WERI-Rb-1 (cell line): ENCODE measurements at regions not wholly inside any gene's neighbourhood (a gene's known extent, or its start where the extent isn't known, plus 50 kb on each side); places are given as distances from the start of the nearest gene placed in this dataset.

Source experiments
- DNase-seq: peaks from one replicate; pipeline ENCODE4 v3.0.0-alpha.2; 2020
- H3K27ac ChIP-seq: fragments of 250-450 bp; sonication (Bioruptor Pico); 2 replicates; pipeline ENCODE4 v1.5.1; 2020; ENCODE audit warnings: mild to moderate bottlenecking, moderate library complexity
- H3K27me3 ChIP-seq: fragments of 250-450 bp; sonication (Bioruptor Pico); 2 replicates; pipeline ENCODE4 v1.5.1; 2021; ENCODE audit warnings: mild to moderate bottlenecking, low read depth, moderate library complexity; ENCODE audit not compliant: insufficient read depth, severe bottlenecking
- H3K36me3 ChIP-seq: fragments of 250-450 bp; sonication (Bioruptor Pico); 2 replicates; pipeline ENCODE4 v1.5.1; 2020; ENCODE audit warnings: mild to moderate bottlenecking, moderate library complexity
- H3K4me3 ChIP-seq: 2 replicates; pipeline ENCODE4 v1.5.1; 2011; ENCODE audit warnings: low read depth, mild to moderate bottlenecking, control low read depth, low read length
- H3K9me3 ChIP-seq: fragments of 250-450 bp; sonication (Bioruptor Pico); 2 replicates; pipeline ENCODE4 v1.5.1; 2021; ENCODE audit warnings: mild to moderate bottlenecking, moderate library complexity; ENCODE audit not compliant: severe bottlenecking
- TF ChIP-seq, protein P1 (sequence below): IDR thresholded peaks from 2 replicates; pipeline ENCODE4 v1.5.1; 2011; ENCODE audit warnings: low read depth, mild to moderate bottlenecking, control low read depth, inconsistent platforms, low read length

DNA sequence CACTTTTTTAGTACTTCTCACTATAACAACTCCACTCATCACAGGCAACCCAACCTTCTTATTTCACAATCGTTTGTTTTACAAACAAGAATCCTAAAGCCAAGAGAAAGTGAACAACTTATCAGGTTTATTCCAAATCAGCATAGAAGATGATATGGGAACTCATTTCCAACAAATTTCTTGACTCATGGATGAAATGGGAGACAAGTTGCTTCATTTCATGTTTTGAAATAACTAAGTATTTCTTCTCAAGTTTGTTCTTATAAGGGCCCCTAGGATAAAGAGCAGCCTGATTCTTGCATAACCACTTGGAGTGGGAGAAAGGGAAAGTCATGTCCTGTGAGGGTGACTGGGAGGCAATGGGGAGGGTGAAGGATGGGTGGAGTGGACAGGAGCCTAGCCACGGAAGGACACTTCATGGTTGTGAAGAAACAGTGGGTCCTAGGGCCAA, 168.3 kb downstream of the DUSP6 start:
- no peak for DNase-seq
- no peaks in the 10 kb centered on the region for H3K27me3 ChIP-seq
- no peak overlapping the region for H3K4me3 ChIP-seq
- no peaks in the 10 kb centered on the region for H3K9me3 ChIP-seq
- no peak overlapping the region for H3K27ac ChIP-seq
- no peaks in the 10 kb centered on the region for H3K36me3 ChIP-seq
- TF ChIP-seq, protein P1, sequence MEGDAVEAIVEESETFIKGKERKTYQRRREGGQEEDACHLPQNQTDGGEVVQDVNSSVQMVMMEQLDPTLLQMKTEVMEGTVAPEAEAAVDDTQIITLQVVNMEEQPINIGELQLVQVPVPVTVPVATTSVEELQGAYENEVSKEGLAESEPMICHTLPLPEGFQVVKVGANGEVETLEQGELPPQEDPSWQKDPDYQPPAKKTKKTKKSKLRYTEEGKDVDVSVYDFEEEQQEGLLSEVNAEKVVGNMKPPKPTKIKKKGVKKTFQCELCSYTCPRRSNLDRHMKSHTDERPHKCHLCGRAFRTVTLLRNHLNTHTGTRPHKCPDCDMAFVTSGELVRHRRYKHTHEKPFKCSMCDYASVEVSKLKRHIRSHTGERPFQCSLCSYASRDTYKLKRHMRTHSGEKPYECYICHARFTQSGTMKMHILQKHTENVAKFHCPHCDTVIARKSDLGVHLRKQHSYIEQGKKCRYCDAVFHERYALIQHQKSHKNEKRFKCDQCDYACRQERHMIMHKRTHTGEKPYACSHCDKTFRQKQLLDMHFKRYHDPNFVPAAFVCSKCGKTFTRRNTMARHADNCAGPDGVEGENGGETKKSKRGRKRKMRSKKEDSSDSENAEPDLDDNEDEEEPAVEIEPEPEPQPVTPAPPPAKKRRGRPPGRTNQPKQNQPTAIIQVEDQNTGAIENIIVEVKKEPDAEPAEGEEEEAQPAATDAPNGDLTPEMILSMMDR: no peak

DNA sequence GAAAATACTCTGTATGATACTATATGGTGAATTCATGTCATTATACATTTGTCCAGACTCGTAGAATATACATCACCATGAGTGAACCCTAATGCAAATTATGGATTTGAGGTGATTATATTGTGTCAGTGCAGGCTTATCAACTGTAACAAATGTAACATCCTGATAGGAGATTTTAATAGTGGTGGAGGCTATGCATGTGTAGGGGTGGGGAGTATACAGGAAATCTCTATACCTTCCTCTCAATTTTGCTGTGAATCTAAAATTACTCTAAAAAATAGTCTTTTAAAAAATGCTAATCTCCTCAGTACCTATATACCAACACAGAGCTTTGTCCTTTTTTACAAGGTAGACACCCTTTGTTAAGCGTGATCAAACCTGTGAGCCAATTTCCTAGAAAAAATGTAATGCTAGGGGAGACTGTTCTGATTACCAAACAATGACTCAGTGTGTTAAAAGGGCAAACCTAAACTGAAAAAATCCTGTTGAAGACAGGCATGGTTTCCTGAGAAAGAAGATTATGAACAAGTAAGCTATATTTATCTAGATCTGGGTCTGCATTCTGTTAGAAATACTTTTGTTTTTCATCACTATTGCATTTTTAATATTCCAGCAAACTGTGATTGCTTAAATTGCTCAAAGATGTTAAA, 170.9 kb downstream of the DUSP6 start:
- H3K27ac ChIP-seq: no peak overlapping the region

DNA sequence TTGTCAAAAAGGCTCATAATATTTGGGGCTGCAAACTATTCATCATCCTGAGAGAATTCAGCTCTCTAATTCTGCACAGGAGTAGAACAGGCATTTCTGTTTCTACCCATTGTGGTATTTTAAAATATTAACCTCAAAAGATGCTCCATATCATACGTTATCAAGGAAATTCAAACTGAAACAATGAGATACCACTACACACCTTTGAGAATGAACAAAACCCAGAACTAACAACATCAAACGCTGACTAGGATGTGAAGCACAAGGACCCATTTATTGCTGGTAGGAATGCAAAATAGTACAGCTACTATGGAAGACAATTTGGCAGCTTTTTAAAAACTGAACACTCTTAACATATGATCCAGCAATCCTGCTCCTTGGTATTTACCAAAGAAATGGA, 171.8 kb downstream of the DUSP6 start:
- no peaks in the 10 kb centered on the region for H3K9me3 ChIP-seq
- TF ChIP-seq, protein P1: no peak
- no peak overlapping the region for H3K4me3 ChIP-seq
- no peak overlapping the region for H3K27ac ChIP-seq
- H3K36me3 ChIP-seq: no peaks in the 10 kb centered on the region
- no peak for DNase-seq
- no peaks in the 10 kb centered on the region for H3K27me3 ChIP-seq

More for the DNA sequence above, 170.9 kb downstream of the DUSP6 start:
- no peaks in the 10 kb centered on the region for H3K9me3 ChIP-seq
- no peak overlapping the region for H3K4me3 ChIP-seq
- TF ChIP-seq, protein P1: no peak
- no peak for DNase-seq
- no peaks in the 10 kb centered on the region for H3K36me3 ChIP-seq
- H3K27me3 ChIP-seq: no peaks in the 10 kb centered on the region

DNA sequence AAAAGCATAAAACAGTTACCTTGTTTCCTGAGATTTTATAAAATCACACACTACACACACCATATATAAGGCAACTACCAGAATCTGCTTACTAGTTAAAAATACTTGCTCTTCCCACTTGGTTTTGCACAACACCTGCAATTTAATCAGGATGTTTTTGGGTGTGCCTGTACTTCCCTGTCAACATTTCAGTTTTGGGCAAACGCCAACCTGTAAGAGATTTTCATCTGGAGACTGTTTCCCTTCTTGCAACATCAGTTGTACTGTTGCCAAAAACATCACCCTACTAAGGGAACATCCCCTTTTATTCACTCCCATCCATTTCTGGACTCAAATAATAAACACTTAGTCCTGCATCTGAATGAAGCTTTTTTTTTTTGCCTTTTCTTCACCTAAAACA, 172.3 kb downstream of the DUSP6 start:
- H3K4me3 ChIP-seq: no peak overlapping the region
- no peak for DNase-seq
- no peaks in the 10 kb centered on the region for H3K9me3 ChIP-seq
- no peaks in the 10 kb centered on the region for H3K27me3 ChIP-seq
- H3K27ac ChIP-seq: no peak overlapping the region
- H3K36me3 ChIP-seq: no peaks in the 10 kb centered on the region
- TF ChIP-seq, protein P1: no peak

DNA sequence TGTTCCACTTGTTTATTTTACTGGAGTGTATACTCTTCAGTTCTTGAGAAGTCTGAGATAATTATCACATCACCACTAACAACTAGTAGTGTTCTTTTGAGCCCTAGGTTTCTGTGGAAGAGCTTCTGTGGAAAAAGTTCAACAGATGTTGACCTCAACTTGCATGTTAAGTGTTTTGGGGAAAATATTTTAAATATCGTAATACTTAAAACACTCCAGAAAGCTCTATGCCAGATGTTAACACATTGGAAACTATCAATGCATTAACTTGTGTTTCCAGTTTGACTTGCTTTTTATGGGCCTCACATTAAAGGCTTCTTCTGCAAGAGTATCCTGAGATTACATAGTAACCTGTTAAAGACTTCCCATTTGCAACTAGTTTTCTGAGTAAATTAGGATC, 173.1 kb downstream of the DUSP6 start:
- Histone ChIP-seq H3K36me3 (no peaks in the 10 kb centered on the region), H3K27me3 (no peaks in the 10 kb centered on the region), H3K9me3 (no peaks in the 10 kb centered on the region), H3K4me3 (no peak overlapping the region), H3K27ac (no peak overlapping the region)
- DNase-seq: no peak
- TF ChIP-seq, protein P1: no peak

DNA sequence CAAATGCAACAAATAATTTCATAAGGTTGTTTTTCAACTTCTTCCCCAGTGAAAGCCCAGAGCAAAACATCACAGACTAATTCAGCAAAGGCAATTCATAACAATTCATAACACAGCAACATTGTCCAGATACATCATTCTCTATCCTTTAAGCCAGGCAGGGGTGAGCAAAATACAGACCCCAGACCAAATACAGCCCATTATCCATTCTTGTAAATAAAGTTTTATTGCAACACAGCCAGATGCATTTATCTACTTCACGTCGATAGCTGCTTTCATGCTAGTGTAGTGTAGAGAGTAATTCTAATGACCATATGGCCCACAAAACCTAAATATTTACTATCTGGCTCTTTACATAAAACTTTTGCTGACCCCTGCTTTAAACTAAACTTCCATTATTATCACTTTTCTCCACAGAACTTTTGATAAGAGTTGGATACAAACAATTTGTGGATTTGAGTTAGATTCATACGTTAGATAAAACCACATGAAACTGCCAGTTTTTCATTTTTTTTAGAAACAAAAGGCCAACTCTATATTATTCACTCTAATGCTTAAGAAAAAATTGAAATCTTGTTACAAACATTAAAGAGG, 174.4 kb downstream of the DUSP6 start:
- no peak for DNase-seq
- no peak overlapping the region for H3K4me3 ChIP-seq
- no peaks in the 10 kb centered on the region for H3K27me3 ChIP-seq
- no peak overlapping the region for H3K27ac ChIP-seq
- TF ChIP-seq, protein P1: no peak
- H3K9me3 ChIP-seq: no peaks in the 10 kb centered on the region
- no peaks in the 10 kb centered on the region for H3K36me3 ChIP-seq
